ENCODE measurements at regions not wholly inside any gene's neighbourhood (a gene's known extent, or its start where the extent isn't known, plus 50 kb on each side); places are given as distances from the start of the nearest gene placed in this dataset.

GRCh38 chr1:8211883-8212579 lies 105.9 kb upstream of the SLC45A1 start:
- no peak for TF ChIP-seq CTCF (IDR thresholded peaks at IDR 0.05)
- peak; percentile 27 for TF ChIP-seq POLR2AphosphoS5 (IDR thresholded peaks at IDR 0.05)
- TF ChIP-seq POLR2A (IDR thresholded peaks at IDR 0.05) = no peak

Data from prostate gland (tissue), 2 donors.